ENCODE measurements at regions not wholly inside any gene's neighbourhood (a gene's known extent, or its start where the extent isn't known, plus 50 kb on each side); places are given as distances from the start of the nearest gene placed in this dataset.

GRCh38 chr18:61076986-61077385 is 256.2 kb upstream of the CDH20 start:
- DNase-seq (no peak), ATAC-seq (no peak)
- TF ChIP-seq CTCF (IDR thresholded peaks at IDR 0.05) (no peak), POLR2A (IDR thresholded peaks at IDR 0.05) (no peak)
- no peaks in the 10 kb centered on the region for H3K36me3 ChIP-seq
- H3K4me3 ChIP-seq: no peak overlapping the region
- H3K27me3 ChIP-seq: no peaks in the 10 kb centered on the region
- intact Hi-C loops (cut with DNase I): no loop called here
- no peaks in the 10 kb centered on the region for H3K9me3 ChIP-seq
- no peak overlapping the region for H3K27ac ChIP-seq
- no peaks in the 10 kb centered on the region for H3K4me1 ChIP-seq
- WGBS (ENCODE audit: insufficient coverage, low coverage, low lambda C conversion rate, missing lambda C conversion rate): 38% methylated on average over 2 of the region's 2 CpGs

- no peaks in the 10 kb centered on the region for H3K9me3 ChIP-seq
- H3K4me1 ChIP-seq: no peaks in the 10 kb centered on the region
- H3K4me3 ChIP-seq: no peak overlapping the region
- WGBS (ENCODE audit: insufficient coverage, low coverage, low lambda C conversion rate, missing lambda C conversion rate): 44% methylated on average over 2 of the region's 3 CpGs
- ATAC-seq (no peak), DNase-seq (no peak)
- H3K36me3 ChIP-seq: no peaks in the 10 kb centered on the region
- no peaks in the 10 kb centered on the region for H3K27me3 ChIP-seq
- H3K27ac ChIP-seq: no peak overlapping the region
- intact Hi-C loops (cut with DNase I): no loop called here
- TF ChIP-seq POLR2A (IDR thresholded peaks at IDR 0.05) (no peak), CTCF (IDR thresholded peaks at IDR 0.05) (no peak)
Observed at GRCh38 chr18:61079714-61080113, 253.5 kb upstream of the CDH20 start.

GRCh38 chr18:61080954-61081528 is 252.2 kb upstream of the CDH20 start:
- DNase-seq: no peak
- no peak overlapping the region for H3K27ac ChIP-seq
- H3K36me3 ChIP-seq: no peaks in the 10 kb centered on the region
- intact Hi-C loops (cut with DNase I): no loop called here
- 35% methylated on average over 3 of the region's 3 CpGs for WGBS (ENCODE audit: insufficient coverage, low coverage, low lambda C conversion rate, missing lambda C conversion rate)
- TF ChIP-seq CTCF (IDR thresholded peaks at IDR 0.05) (no peak), POLR2A (IDR thresholded peaks at IDR 0.05) (no peak)
- H3K9me3 ChIP-seq: no peaks in the 10 kb centered on the region
- no peak for ATAC-seq
- H3K4me1 ChIP-seq: no peaks in the 10 kb centered on the region
- H3K4me3 ChIP-seq: no peak overlapping the region
- no peaks in the 10 kb centered on the region for H3K27me3 ChIP-seq

GRCh38 chr18:61082976-61083630 is 250.1 kb upstream of the CDH20 start:
- Histone ChIP-seq H3K27me3 (no peaks in the 10 kb centered on the region), H3K4me3 (no peak overlapping the region), H3K9me3 (no peaks in the 10 kb centered on the region), H3K4me1 (no peaks in the 10 kb centered on the region), H3K27ac (no peak overlapping the region), H3K36me3 (no peaks in the 10 kb centered on the region)
- intact Hi-C loops (cut with DNase I): no loop called here
- 26% methylated on average over 2 of the region's 2 CpGs for WGBS (ENCODE audit: insufficient coverage, low coverage, low lambda C conversion rate, missing lambda C conversion rate)
- DNase-seq (no peak), ATAC-seq (no peak)
- TF ChIP-seq POLR2A (IDR thresholded peaks at IDR 0.05) (no peak), CTCF (IDR thresholded peaks at IDR 0.05) (no peak)
